ENCODE measurements at regions not wholly inside any gene's neighbourhood (a gene's known extent, or its start where the extent isn't known, plus 50 kb on each side); places are given as distances from the start of the nearest gene placed in this dataset.

GRCh38 chr1:57632401-57632800 lies 208.5 kb upstream of the DAB1 start:
- no peak overlapping the region for H3K27ac ChIP-seq (ENCODE audit: control insufficient read depth, insufficient read depth)
- DNase-seq (ENCODE audit: low read depth, low spot score): no peak
- in situ Hi-C loops (cut with MboI) (no loop called here), intact Hi-C loops (cut with micrococcal nuclease; ENCODE audit: unreplicated experiment) (no loop called here)
- no peak overlapping the region for H3K4me3 ChIP-seq
- no peak for FAIRE-seq
- TF ChIP-seq BRCA1 (IDR thresholded peaks at IDR 0.05; ENCODE audit: low read depth, low read length): no peak
- TF ChIP-seq NR2C1 (IDR thresholded peaks at IDR 0.05): no peak
- CTCF ChIA-PET: no interaction called here
- no peak overlapping the region for H2AFZ ChIP-seq (ENCODE audit: control insufficient read depth, low read depth, low read length)
- no peaks in the 10 kb centered on the region for H3K36me3 ChIP-seq (ENCODE audit: control insufficient read depth in 2 of 2, insufficient read depth in 2 of 2, low read length in 1 of 2)
- no peak overlapping the region for H3K4me2 ChIP-seq (ENCODE audit: control insufficient read depth, insufficient read depth)
- no peak for ATAC-seq
- H3K4me1 ChIP-seq (ENCODE audit: control insufficient read depth, insufficient read depth, low read length): no peaks in the 10 kb centered on the region
- no peaks in the 10 kb centered on the region for H4K20me1 ChIP-seq (ENCODE audit: control insufficient read depth, insufficient read depth)
- SMC1A ChIA-PET (ENCODE audit: uncharacterized antibody, unreplicated experiment): no interaction called here
- WGBS (ENCODE audit: insufficient coverage, insufficient replicate concordance, low lambda C conversion rate, missing lambda C conversion rate): 14% methylated on average over 3 of the region's 3 CpGs
- no peak overlapping the region for H3K9ac ChIP-seq (ENCODE audit: control insufficient read depth, insufficient read depth, low read length)
- H3K79me2 ChIP-seq (ENCODE audit: control insufficient read depth, insufficient read depth, low read length): no peaks in the 10 kb centered on the region
- POLR2A ChIA-PET: no interaction called here
- no TSS peak for BruUV-seq (replicated peaks)
- RAD21 ChIA-PET (ENCODE audit: unreplicated experiment): no interaction called here
- no peaks in the 10 kb centered on the region for H3K9me3 ChIP-seq (replicated peaks; ENCODE audit: control insufficient read depth, insufficient read depth, low read length)
- H3K27me3 ChIP-seq (replicated peaks in 1 of 2; ENCODE audit: control insufficient read depth in 2 of 2, insufficient read depth in 2 of 2, low read length in 1 of 2): peaks cover 0 to 2% of the 10 kb centered on the region in 2 experiments; a peak in 1 of 4 replicates

GRCh38 chr1:57627612-57628011 lies 203.8 kb upstream of the DAB1 start:
- no peaks in the 10 kb centered on the region for H4K20me1 ChIP-seq (ENCODE audit: control insufficient read depth, insufficient read depth)
- ChIA-PET CTCF (no interaction called here), RAD21 (ENCODE audit: unreplicated experiment) (no interaction called here), POLR2A (no interaction called here), SMC1A (ENCODE audit: uncharacterized antibody, unreplicated experiment) (no interaction called here)
- DNase-seq (ENCODE audit: low read depth, low spot score) (no peak), FAIRE-seq (no peak), ATAC-seq (no peak)
- intact Hi-C loops (cut with micrococcal nuclease; ENCODE audit: unreplicated experiment): no loop called here
- peaks cover 0 to 2% of the 10 kb centered on the region in 2 experiments; a peak in 1 of 4 replicates for H3K27me3 ChIP-seq (replicated peaks in 1 of 2; ENCODE audit: control insufficient read depth in 2 of 2, insufficient read depth in 2 of 2, low read length in 1 of 2)
- no peak overlapping the region for H2AFZ ChIP-seq (ENCODE audit: control insufficient read depth, low read depth, low read length)
- no peaks in the 10 kb centered on the region for H3K9me3 ChIP-seq (replicated peaks; ENCODE audit: control insufficient read depth, insufficient read depth, low read length)
- H3K36me3 ChIP-seq (ENCODE audit: control insufficient read depth in 2 of 2, insufficient read depth in 2 of 2, low read length in 1 of 2): no peaks in the 10 kb centered on the region
- no peaks in the 10 kb centered on the region for H3K4me1 ChIP-seq (ENCODE audit: control insufficient read depth, insufficient read depth, low read length)
- H3K79me2 ChIP-seq (ENCODE audit: control insufficient read depth, insufficient read depth, low read length): no peaks in the 10 kb centered on the region
- no peak overlapping the region for H3K4me3 ChIP-seq
- no peak for TF ChIP-seq EZH2 (IDR thresholded peaks at IDR 0.05; ENCODE audit: borderline replicate concordance, control insufficient read depth, low read depth, low read length)
- no peak for TF ChIP-seq SIN3A (IDR thresholded peaks at IDR 0.05; ENCODE audit: low read depth, low read length)
- TF ChIP-seq IKZF2 (IDR thresholded peaks at IDR 0.05): no peak
- TF ChIP-seq BACH1 (IDR thresholded peaks at IDR 0.05; ENCODE audit: borderline replicate concordance): no peak
- no peak for TF ChIP-seq SREBF1 (IDR thresholded peaks at IDR 0.05; ENCODE audit: low read length)
- no peak for TF ChIP-seq PAX5 (IDR thresholded peaks at IDR 0.05; ENCODE audit: borderline replicate concordance, low read depth, low read length)
- no peak for TF ChIP-seq HDGF (IDR thresholded peaks at IDR 0.05)
- TF ChIP-seq RAD21 (IDR thresholded peaks at IDR 0.05; ENCODE audit: insufficient read depth, low read depth, low read length): no peak
- no peak for TF ChIP-seq EGR1 (IDR thresholded peaks at IDR 0.05; ENCODE audit: borderline replicate concordance in 1 of 2, low read depth in 2 of 2, low read length in 2 of 2)
- TF ChIP-seq IKZF1 (conservative IDR thresholded peaks at IDR 0.05): no peak
- TF ChIP-seq GATAD2B (conservative IDR thresholded peaks at IDR 0.05; ENCODE audit: low read depth): no peak
- no peak for TF ChIP-seq TARDBP (IDR thresholded peaks at IDR 0.05; ENCODE audit: borderline replicate concordance)
- in situ Hi-C loops (cut with MboI): no loop called here
- no peak overlapping the region for H3K9ac ChIP-seq (ENCODE audit: control insufficient read depth, insufficient read depth, low read length)
- no TSS peak for BruUV-seq (replicated peaks)
- no peak overlapping the region for H3K27ac ChIP-seq (ENCODE audit: control insufficient read depth, insufficient read depth)
- no peak overlapping the region for H3K4me2 ChIP-seq (ENCODE audit: control insufficient read depth, insufficient read depth)

Data from GM12878 (cell line).